22Rv1 (cell line): ENCODE measurements at regions not wholly inside any gene's neighbourhood (a gene's known extent, or its start where the extent isn't known, plus 50 kb on each side); places are given as distances from the start of the nearest gene placed in this dataset.

Experiments
- CTCF ChIP-seq: fragments of 450-650 bp; IDR thresholded peaks from 2 replicates; pipeline ENCODE4 v1.5.1; 2017; ENCODE audit warnings: mild to moderate bottlenecking
- ZFX ChIP-seq: fragments of 450-650 bp; IDR thresholded peaks from 2 replicates; pipeline ENCODE4 v1.6.1; 2017; ENCODE audit warnings: antibody characterized with exemption, borderline replicate concordance

GRCh38 chr5:156219483-156220005 is 107.4 kb upstream of the SGCD start:
- no peak for TF ChIP-seq CTCF
- TF ChIP-seq ZFX, result no peak
